Hepatocyte (in vitro differentiated cells): ENCODE measurements at regions not wholly inside any gene's neighbourhood (a gene's known extent, or its start where the extent isn't known, plus 50 kb on each side); places are given as distances from the start of the nearest gene placed in this dataset.

Experiments used
- EZH2 ChIP-seq: fragments of 200-600 bp; sonication (generic); IDR thresholded peaks from 2 replicates; pipeline ENCODE4 v1.6.1; 2016; ENCODE audit warnings: antibody characterized with exemption, mild to moderate bottlenecking, borderline replicate concordance
- EZH2phosphoT487 ChIP-seq: fragments of 200-600 bp; sonication (generic); IDR thresholded peaks from one replicate; pipeline ENCODE4 v1.6.1; 2018; ENCODE audit warnings: antibody characterized with exemption, mild to moderate bottlenecking, low read depth, moderate library complexity; ENCODE audit not compliant: unreplicated experiment, severe bottlenecking
- TF ChIP-seq, protein P1 (sequence below): fragments of 200-600 bp; sonication (generic); IDR thresholded peaks from 2 replicates; pipeline ENCODE4 v1.5.1; 2016; ENCODE audit warnings: antibody characterized with exemption, mild to moderate bottlenecking; ENCODE audit not compliant: poor library complexity

DNA sequence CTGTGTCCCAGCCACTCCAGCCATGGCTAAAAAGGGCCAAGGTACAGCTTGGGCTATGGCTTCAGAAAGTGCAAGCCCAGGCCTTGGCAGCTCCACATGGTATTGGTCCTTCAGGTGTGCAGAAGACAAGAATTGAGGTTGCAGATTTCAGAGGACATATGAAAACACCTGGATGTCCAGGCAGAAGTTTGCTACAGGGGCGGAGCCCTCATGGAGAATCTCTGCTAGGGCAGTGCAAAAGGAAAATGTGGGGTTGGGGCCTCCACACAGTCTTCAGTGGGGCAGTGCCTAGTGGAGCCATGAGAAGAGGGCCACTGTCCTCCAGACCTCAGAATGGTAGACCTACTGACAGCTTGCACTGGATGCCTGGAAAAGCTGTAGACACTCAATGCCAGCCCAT, 1074.1 kb downstream of the JRKL start:
- TF ChIP-seq, protein P1, sequence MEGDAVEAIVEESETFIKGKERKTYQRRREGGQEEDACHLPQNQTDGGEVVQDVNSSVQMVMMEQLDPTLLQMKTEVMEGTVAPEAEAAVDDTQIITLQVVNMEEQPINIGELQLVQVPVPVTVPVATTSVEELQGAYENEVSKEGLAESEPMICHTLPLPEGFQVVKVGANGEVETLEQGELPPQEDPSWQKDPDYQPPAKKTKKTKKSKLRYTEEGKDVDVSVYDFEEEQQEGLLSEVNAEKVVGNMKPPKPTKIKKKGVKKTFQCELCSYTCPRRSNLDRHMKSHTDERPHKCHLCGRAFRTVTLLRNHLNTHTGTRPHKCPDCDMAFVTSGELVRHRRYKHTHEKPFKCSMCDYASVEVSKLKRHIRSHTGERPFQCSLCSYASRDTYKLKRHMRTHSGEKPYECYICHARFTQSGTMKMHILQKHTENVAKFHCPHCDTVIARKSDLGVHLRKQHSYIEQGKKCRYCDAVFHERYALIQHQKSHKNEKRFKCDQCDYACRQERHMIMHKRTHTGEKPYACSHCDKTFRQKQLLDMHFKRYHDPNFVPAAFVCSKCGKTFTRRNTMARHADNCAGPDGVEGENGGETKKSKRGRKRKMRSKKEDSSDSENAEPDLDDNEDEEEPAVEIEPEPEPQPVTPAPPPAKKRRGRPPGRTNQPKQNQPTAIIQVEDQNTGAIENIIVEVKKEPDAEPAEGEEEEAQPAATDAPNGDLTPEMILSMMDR = no peak
- TF ChIP-seq EZH2 = no peak
- TF ChIP-seq EZH2phosphoT487 = no peak
